ENCODE measurements at regions not wholly inside any gene's neighbourhood (a gene's known extent, or its start where the extent isn't known, plus 50 kb on each side); places are given as distances from the start of the nearest gene placed in this dataset.

DNA sequence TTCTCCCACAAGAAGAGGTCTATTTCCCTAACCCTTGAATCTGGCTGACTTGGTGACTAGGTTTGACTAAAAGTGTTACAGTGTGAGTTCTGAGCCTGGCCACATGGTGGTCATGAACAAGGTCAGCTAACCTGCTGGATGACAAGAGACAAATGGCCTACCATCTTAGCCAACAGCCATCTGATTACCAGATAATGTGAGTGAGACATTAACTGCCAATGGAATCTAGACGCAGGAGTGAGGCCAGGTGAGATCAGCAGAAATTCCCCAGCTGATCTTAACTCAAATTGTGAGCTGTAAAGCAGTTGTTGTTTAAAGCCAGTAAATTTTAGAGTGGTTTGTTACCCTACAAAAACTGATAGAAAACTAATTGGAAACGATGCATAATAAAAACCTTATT lies 320.0 kb downstream of the BRINP2 start:
- DNase-seq (ENCODE audit: low read depth): no peak
- H3K4me3 ChIP-seq (ENCODE audit: low read length): no peak overlapping the region
- TF ChIP-seq, protein P1, sequence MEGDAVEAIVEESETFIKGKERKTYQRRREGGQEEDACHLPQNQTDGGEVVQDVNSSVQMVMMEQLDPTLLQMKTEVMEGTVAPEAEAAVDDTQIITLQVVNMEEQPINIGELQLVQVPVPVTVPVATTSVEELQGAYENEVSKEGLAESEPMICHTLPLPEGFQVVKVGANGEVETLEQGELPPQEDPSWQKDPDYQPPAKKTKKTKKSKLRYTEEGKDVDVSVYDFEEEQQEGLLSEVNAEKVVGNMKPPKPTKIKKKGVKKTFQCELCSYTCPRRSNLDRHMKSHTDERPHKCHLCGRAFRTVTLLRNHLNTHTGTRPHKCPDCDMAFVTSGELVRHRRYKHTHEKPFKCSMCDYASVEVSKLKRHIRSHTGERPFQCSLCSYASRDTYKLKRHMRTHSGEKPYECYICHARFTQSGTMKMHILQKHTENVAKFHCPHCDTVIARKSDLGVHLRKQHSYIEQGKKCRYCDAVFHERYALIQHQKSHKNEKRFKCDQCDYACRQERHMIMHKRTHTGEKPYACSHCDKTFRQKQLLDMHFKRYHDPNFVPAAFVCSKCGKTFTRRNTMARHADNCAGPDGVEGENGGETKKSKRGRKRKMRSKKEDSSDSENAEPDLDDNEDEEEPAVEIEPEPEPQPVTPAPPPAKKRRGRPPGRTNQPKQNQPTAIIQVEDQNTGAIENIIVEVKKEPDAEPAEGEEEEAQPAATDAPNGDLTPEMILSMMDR (IDR thresholded peaks at IDR 0.05; ENCODE audit: insufficient read depth, low read depth, low read length, missing control alignments): no peak

DNA sequence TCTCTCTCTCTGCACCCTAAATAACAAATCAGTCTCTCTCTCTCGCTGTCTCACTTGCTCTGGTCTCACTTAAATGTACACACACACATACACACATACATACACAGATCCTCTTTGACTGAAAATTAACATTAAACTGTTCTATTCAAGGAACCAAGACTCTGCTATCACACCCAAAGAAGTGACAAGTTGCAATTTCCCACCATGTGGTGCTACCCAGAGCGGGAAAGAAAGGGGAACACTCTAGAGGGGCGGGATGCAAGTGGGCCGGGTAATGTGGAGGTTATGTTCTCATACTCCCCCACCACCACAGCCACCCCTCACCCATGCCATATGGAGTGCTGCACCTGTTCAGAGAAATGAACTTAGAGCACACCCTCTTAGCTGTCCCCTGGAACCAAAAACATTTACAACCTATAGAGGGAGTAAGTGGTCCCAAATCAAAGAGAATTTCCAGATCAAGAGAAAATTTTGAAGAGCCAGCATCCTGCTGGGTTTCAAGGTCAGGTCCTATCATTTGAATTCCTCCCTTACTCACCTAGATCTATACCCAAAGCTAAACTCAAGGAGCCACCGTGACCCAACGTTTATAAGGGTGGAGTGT lies 319.4 kb downstream of the BRINP2 start:
- DNase-seq (ENCODE audit: low read depth): no peak
- no peak overlapping the region for H3K4me3 ChIP-seq (ENCODE audit: low read length)
- TF ChIP-seq, protein P1 (IDR thresholded peaks at IDR 0.05; ENCODE audit: insufficient read depth, low read depth, low read length, missing control alignments): no peak

DNA sequence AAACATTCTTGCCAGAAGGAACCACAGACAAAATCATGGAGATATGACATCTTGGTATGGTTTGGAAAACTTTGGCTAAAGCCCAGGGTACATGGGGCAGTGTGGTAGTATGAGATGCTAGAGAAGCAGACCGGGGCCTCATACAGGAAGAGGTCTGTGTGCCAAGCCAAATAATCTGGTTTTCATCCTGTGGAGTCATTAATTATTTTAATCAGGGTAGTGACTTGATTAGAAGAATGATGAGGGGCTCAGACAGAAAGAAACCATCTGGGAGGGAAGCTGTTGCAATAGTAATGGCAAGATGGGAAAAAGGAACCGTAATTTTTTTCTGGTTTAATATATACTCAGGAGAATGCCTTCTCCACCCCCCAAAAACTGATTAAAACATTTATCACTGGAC lies 318.0 kb downstream of the BRINP2 start:
- TF ChIP-seq, protein P1 (IDR thresholded peaks at IDR 0.05; ENCODE audit: insufficient read depth, low read depth, low read length, missing control alignments): no peak

DNA sequence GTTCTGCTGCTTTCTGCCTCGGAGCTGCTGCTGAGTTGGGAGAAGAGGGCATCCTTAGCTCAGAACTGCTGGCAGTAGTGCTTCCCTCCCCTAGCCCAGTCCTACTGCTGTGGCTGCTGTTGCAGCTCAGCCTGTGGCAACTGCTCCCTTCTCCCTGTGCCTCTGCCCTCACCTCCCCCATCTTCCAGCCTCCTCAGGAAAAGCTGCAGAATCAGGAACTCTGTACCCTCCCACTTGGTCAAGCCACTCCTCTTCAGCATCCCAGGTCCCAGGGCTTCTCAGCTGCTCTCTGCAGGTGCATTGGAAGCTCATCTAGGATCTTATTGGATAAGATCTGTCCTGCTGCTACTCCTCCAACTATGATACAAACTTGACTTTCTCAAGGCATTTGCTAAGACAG lies 316.7 kb downstream of the BRINP2 start:
- no peak overlapping the region for H3K4me3 ChIP-seq (ENCODE audit: low read length)
- TF ChIP-seq, protein P1 (IDR thresholded peaks at IDR 0.05; ENCODE audit: insufficient read depth, low read depth, low read length, missing control alignments): no peak
- DNase-seq (ENCODE audit: low read depth): no peak

More for the DNA sequence above, 318.0 kb downstream of the BRINP2 start:
- no peak overlapping the region for H3K4me3 ChIP-seq (ENCODE audit: low read length)
- DNase-seq (ENCODE audit: low read depth): no peak

DNA sequence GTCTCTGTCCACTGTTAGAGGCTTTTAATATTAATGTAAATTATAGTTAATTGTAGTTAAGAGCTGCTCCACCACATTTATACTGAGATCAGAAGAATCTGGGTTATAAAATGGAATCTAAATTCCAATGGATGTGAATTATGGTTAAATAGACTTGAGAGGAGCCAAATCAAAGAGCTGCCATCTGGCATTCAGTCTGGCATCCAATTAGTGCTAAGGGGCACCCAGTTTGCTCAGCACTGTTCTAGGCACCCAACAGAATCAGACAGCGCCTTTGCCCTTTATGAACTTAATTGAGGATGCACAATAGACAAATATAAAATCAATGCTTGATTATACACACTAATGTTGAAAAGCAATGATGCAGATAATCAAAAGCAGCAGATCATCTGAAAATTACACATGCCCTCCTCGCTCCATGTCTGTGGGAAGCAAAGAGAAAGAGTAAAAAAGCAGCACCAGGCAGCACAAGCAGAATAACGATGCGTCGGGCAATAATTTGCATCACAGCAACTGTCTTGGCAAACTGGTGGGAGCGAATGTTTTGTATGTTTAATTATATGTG lies 310.1 kb downstream of the BRINP2 start:
- DNase-seq (ENCODE audit: low read depth): no peak
- TF ChIP-seq, protein P1 (IDR thresholded peaks at IDR 0.05; ENCODE audit: insufficient read depth, low read depth, low read length, missing control alignments): no peak
- no peak overlapping the region for H3K4me3 ChIP-seq (ENCODE audit: low read length)

DNA sequence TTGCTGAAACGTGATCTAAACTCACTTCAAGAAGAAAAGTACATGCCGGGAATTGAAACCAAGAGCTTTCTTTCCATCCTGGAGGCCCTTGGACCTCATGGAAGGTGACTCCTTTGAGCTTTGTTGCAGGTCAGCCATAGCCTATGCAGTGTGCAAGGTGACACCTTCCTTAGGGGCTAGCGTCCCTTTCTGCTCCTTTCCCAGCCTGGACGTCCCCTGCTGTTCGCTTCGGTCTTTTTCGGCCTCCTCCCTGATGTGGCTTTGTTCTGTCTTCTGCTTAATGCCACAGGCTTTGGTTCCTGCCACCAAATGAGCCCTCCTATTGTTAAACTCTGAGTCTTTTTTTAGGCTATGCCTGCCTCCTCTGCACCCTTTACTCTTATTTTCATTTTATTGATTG lies 308.8 kb downstream of the BRINP2 start:
- DNase-seq (ENCODE audit: low read depth): no peak
- TF ChIP-seq, protein P1 (IDR thresholded peaks at IDR 0.05; ENCODE audit: insufficient read depth, low read depth, low read length, missing control alignments): no peak
- no peak overlapping the region for H3K4me3 ChIP-seq (ENCODE audit: low read length)

DNA sequence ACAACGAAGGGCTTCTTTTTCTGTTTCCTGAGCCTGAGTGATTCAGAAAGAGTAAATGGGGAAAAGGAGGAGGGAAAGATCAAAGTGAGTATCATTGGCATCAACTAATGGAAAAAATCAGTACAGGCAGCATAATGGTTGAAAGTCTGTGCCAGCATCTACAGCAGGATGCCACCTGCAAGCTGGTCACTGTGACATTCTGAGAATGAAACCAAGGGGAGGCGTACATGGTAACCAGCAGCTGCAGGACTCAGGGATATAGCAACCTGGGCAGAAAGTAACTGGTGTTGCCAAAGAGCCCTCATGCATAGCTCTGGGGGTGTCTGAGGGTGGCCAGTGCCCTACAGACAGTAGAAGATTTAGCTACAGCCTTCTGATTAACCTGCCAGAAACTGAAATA lies 305.9 kb downstream of the BRINP2 start:
- TF ChIP-seq, protein P1 (IDR thresholded peaks at IDR 0.05; ENCODE audit: insufficient read depth, low read depth, low read length, missing control alignments): no peak
- H3K4me3 ChIP-seq (ENCODE audit: low read length): no peak overlapping the region
- no peak for DNase-seq (ENCODE audit: low read depth)

Measured in epithelial cell of esophagus (primary cell).